SH-SY5Y (cell line): ENCODE measurements at regions not wholly inside any gene's neighbourhood (a gene's known extent, or its start where the extent isn't known, plus 50 kb on each side); places are given as distances from the start of the nearest gene placed in this dataset.

Experiments used
- GATA2 ChIP-seq: IDR thresholded peaks from 2 replicates; pipeline ENCODE4 v1.6.1; 2011; ENCODE audit warnings: mild to moderate bottlenecking, low read depth, low read length
- GATA3 ChIP-seq: IDR thresholded peaks from 2 replicates; pipeline ENCODE4 v1.6.1; 2011; ENCODE audit warnings: low read depth, mild to moderate bottlenecking, low read length, moderate library complexity

DNA sequence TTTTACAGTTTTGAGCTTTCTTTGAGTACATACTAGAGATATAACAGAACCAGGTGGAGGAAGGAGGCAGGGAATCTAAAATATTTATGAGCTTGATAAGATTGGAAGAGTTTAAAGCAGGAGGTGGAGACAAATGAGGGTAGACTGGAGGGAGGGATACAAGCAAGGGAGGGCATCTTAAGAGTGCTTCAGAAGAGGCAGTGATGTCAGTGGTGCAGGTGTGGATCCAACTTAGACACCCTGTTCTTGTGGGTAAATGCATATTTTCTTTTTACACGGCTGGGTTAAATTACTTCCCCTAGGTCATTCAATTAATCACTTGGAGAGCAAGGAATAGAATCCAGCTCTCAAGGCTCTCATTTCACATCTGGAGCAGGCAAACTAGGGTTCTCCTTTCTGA is 146.1 kb upstream of the LRIG3 start:
- TF ChIP-seq GATA2 (no peak), GATA3 (no peak)
